H1 (cell line): ENCODE measurements at regions not wholly inside any gene's neighbourhood (a gene's known extent, or its start where the extent isn't known, plus 50 kb on each side); places are given as distances from the start of the nearest gene placed in this dataset.

Experiments used
- TF ChIP-seq, protein P1 (sequence below), 3 experiments: IDR thresholded peaks; 1 replicate in 2 of 3; 2 replicates in 1 of 3; pipeline versions ENCODE4 v1.5.1 to v1.6.1; 2011; ENCODE audit warnings: low read length in 3 of 3, mild to moderate bottlenecking in 3 of 3, inconsistent platforms in 2 of 3, low read depth in 1 of 3, moderate library complexity in 1 of 3; ENCODE audit not compliant: insufficient read depth in 1 of 3; ENCODE audit errors: control extremely low read depth in 1 of 3

DNA sequence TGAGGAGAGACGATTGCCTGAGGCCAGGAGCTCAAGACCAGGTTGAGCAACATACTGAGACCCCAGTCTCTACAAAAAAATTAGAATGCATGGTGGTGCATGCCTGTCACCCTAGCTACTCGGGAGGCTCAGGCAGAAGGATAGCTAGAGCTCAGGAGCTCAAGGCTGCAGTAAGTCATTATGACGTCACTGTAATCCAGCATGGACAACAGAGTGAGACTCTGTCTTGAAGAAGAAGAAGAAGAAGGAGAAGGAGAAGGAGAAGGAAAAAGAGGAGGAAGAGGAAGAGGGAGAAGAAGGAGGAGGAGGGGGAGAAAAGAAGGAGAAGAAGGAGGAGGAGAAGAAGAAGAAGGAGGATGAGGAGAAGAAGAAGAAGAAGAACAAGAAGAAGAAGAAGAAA, 519.1 kb downstream of the CDH9 start (continued):
- TF ChIP-seq, protein P1, sequence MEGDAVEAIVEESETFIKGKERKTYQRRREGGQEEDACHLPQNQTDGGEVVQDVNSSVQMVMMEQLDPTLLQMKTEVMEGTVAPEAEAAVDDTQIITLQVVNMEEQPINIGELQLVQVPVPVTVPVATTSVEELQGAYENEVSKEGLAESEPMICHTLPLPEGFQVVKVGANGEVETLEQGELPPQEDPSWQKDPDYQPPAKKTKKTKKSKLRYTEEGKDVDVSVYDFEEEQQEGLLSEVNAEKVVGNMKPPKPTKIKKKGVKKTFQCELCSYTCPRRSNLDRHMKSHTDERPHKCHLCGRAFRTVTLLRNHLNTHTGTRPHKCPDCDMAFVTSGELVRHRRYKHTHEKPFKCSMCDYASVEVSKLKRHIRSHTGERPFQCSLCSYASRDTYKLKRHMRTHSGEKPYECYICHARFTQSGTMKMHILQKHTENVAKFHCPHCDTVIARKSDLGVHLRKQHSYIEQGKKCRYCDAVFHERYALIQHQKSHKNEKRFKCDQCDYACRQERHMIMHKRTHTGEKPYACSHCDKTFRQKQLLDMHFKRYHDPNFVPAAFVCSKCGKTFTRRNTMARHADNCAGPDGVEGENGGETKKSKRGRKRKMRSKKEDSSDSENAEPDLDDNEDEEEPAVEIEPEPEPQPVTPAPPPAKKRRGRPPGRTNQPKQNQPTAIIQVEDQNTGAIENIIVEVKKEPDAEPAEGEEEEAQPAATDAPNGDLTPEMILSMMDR (IDR thresholded peaks at IDR 0.05; ENCODE audit: control extremely low read depth in 1 of 3, insufficient read depth in 1 of 3, low read depth in 1 of 3, low read length in 3 of 3): no peak
